ENCODE measurements at regions not wholly inside any gene's neighbourhood (a gene's known extent, or its start where the extent isn't known, plus 50 kb on each side); places are given as distances from the start of the nearest gene placed in this dataset.
"Not testable (repeated sequence)": the region's sequence is repeated elsewhere in the genome, so short reads cannot be mapped to it uniquely, and the experiment has no call there.

- no peak for ATAC-seq
- TF ChIP-seq PATZ1 (CRISPR knock-in tag; IDR thresholded peaks at IDR 0.05; ENCODE audit: borderline replicate concordance) (no peak), RARB (CRISPR knock-in tag; IDR thresholded peaks at IDR 0.05) (no peak), ZFP3 (CRISPR knock-in tag; IDR thresholded peaks at IDR 0.05) (no peak), TCF4 (CRISPR knock-in tag; IDR thresholded peaks at IDR 0.05; ENCODE audit: borderline replicate concordance) (no peak), POU6F1 (CRISPR knock-in tag; IDR thresholded peaks at IDR 0.05; ENCODE audit: borderline replicate concordance, low read depth) (no peak), CSDC2 (CRISPR knock-in tag; IDR thresholded peaks at IDR 0.05) (no peak), GLIS3 (CRISPR knock-in tag; IDR thresholded peaks at IDR 0.05) (no peak), TSHZ2 (CRISPR knock-in tag; IDR thresholded peaks at IDR 0.05) (no peak), ZNF70 (CRISPR knock-in tag; IDR thresholded peaks at IDR 0.05) (no peak), ZFP30 (CRISPR knock-in tag; IDR thresholded peaks at IDR 0.05) (no peak), ISL1 (CRISPR knock-in tag; IDR thresholded peaks at IDR 0.05) (no peak), OSR1 (CRISPR knock-in tag; IDR thresholded peaks at IDR 0.05) (no peak)
Observed at GRCh38 chr3:106071306-106071705, 202.5 kb upstream of the CBLB start.

- ATAC-seq, result not testable (repeated sequence)
Observed at GRCh38 chr3:106072596-106072995, 203.8 kb upstream of the CBLB start.

GRCh38 chr3:106073806-106074205, 205.0 kb upstream of the CBLB start:
- ATAC-seq, result not testable (repeated sequence)

GRCh38 chr3:106075731-106076130, 206.9 kb upstream of the CBLB start:
- not testable (repeated sequence) for ATAC-seq

GRCh38 chr3:106078635-106079034, 209.8 kb upstream of the CBLB start:
- TF ChIP-seq ZNF8 (CRISPR knock-in tag; IDR thresholded peaks at IDR 0.05) (no peak), ZFP3 (CRISPR knock-in tag; IDR thresholded peaks at IDR 0.05) (no peak), OSR1 (CRISPR knock-in tag; IDR thresholded peaks at IDR 0.05) (no peak), PPARA (CRISPR knock-in tag; IDR thresholded peaks at IDR 0.05; ENCODE audit: borderline replicate concordance) (no peak)
- ATAC-seq, result no peak

GRCh38 chr3:106082616-106083015, 213.8 kb upstream of the CBLB start:
- TF ChIP-seq GLIS3 (CRISPR knock-in tag; IDR thresholded peaks at IDR 0.05), result no peak
- TF ChIP-seq CSRNP3 (CRISPR knock-in tag; IDR thresholded peaks at IDR 0.05), result no peak
- no peak for TF ChIP-seq CSDC2 (CRISPR knock-in tag; IDR thresholded peaks at IDR 0.05)
- no peak for TF ChIP-seq TOX (CRISPR knock-in tag; IDR thresholded peaks at IDR 0.05; ENCODE audit: borderline replicate concordance)
- no peak for TF ChIP-seq CREB5 (CRISPR knock-in tag; IDR thresholded peaks at IDR 0.05; ENCODE audit: low read depth)
- no peak for TF ChIP-seq ARNTL (CRISPR knock-in tag; IDR thresholded peaks at IDR 0.05; ENCODE audit: borderline replicate concordance, low read depth)
- ATAC-seq, result no peak

Measured in SK-N-SH treated with all-trans-retinoic acid at 6 μM for 48 hours (cell line).